HG02798 (cell line): ENCODE measurements at regions not wholly inside any gene's neighbourhood (a gene's known extent, or its start where the extent isn't known, plus 50 kb on each side); places are given as distances from the start of the nearest gene placed in this dataset.
"Not testable (repeated sequence)": the region's sequence is repeated elsewhere in the genome, so short reads cannot be mapped to it uniquely, and the experiment has no call there.

Source experiments
- ATAC-seq: cut with Tn5 transposase; IDR thresholded peaks from one replicate; pipeline ENCODE4 v1.9.1; 2021; ENCODE audit warnings: mild to moderate bottlenecking; ENCODE audit not compliant: unreplicated experiment, poor library complexity

DNA sequence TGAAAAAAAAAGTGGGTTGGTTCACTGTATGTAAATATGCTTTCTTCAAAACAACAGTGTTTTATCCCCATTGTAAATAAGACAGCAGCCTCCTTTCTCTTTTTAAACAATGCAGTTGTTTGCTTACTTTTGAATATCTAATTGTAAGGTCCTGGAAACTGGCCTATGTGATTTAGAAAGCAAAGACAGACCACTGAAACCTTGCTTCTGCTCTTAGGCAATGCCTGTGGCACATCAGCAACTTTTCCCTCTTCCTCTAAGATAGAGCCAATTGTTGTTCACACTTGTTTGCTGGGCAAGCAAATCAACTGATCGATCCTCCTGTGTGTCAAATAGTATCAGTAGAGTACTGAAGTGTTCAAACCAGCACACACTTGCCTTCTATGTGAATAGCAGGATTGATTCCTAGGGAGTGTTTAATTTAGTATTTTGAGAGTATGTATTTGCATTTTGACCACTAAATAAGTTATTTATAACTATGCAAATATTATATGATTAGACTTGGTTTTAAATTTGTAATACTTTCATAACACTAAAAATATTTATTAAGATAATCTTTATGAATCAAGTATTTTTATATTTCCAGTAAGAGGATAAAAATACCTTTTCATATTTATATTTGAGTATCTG, 55.4 kb upstream of the GRPR start:
- ATAC-seq = peak; percentile 73

DNA sequence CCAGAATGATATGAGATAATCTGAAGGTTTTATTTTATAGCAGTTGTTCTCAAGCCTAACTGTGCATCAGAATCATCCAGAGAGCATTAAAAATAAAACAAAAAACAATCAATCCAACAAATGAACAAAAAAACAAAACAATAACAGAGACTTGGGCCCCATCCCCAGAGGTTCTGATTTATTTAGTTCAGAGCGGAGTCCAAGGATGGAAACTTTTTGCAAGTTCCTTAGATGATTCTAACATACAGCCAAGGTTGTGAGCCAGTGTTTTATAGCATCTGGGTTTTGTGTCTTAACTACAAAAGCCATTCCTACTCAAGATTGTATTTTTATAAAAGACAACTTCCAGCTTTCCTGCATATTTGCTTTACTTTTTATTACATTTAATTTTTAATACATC, 59.4 kb upstream of the GRPR start:
- ATAC-seq = no peak

DNA sequence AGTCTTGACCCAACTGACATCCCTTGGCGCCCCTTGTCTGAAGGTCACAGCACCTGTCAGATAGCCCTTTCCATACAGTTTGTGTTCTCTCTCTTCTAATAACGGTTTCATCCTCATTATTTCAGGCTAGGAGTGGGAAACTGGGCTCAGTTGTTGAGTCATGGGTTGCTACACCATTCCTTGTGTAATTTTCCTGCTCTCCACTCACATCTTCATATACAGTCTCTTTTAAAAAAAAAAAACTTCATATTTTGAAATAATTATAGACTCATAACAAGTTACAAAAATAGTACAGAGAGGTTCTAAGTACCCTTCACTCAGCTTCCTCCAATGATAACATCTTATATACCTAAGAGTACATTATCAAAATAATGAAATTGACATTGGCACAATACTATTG, 60.2 kb upstream of the GRPR start:
- ATAC-seq = no peak

DNA sequence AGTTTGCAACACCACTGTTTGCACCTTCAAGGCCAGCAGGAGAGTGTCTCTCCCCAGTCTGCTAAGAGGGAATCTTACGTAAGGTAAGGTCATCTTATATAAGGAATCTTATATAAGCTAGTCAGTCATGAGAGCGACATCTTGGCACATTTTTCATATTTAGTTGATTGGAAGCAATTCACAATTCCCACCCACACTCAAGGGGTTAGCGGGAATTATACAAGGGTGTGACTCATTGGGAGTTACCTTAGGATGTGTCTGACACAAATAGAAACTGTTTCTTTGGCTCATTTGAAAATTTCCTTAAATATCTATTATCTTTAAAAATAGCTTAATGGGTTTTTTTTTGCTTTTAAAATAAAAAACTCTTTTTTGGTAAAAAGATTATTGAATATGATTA, 62.1 kb upstream of the GRPR start:
- no peak for ATAC-seq

DNA sequence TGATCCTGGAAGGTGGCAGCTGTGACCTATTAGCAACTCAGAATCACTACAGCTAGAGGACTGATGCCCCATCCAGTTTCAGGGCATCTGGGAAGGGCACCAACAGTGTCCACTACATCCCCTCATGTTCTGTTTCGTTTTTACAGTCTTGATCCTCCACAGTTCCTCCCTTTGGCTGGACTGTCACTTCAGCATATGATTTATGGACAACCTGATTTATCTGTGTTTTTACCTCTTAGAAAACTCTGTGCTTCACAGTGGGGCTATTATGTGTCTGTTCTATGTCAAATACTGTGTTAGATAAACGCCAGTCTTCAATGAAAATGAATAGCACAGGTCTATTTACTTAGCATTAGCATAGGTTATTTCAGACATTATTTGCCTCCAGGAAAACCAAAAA, 63.1 kb upstream of the GRPR start:
- ATAC-seq = no peak

DNA sequence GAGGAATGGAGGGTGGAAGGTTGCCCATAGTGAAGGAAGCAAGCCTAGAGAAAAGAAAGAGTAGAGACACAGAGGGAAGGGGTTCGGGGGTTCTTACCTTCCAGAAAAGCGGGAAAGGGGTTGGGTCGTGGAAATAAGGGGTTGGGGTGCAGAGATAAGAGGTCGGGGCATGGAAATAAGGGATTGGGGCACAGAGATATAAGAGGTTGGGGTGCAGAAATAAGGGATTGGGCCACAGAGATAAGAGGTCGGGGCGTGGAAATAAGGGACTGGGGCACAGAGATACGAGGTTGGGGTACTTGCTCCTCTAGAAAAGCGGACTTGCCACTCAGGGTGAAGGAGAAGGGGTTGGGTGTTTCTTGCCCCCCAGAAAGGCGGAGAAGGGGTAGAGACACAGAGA, 74.2 kb upstream of the GRPR start:
- not testable (repeated sequence) for ATAC-seq

DNA sequence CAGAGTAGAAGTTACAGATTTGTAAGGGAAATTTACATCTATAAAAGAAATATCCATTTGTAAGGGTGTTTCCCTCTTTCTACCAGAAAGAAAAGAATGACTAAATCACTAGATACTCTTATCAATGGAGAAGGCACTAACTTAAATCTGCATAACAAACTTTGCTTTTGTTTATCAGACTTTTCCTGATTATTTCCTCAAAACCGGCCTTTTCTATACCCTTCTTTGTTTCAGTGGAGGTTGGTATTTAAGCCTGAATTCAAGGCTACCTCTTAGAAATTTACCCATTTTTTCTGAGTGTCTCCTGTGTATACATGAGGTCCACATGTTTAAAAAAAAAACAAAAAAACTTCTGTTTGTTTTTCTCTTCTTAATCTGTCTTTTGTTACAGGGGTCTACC, 80.4 kb upstream of the GRPR start:
- ATAC-seq = no peak

DNA sequence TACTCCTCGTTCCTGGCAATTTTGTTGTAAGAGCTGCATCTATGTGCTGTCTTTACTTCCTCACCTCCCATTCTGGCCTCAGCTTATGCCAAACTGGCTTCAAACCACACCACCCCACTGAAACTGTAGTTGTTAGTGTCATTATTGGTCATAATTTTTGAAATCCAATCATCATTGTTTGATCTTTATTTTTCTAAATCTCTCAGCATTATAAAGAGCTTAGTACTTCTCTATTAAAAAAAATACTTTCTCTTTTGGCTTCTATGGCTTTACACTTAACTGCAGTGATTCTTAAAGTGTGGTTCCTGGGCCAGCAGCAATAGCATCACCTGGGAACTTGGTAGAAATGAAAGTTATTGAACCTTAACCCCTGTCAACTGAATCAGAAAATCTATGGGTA, 83.5 kb upstream of the GRPR start:
- ATAC-seq = no peak

DNA sequence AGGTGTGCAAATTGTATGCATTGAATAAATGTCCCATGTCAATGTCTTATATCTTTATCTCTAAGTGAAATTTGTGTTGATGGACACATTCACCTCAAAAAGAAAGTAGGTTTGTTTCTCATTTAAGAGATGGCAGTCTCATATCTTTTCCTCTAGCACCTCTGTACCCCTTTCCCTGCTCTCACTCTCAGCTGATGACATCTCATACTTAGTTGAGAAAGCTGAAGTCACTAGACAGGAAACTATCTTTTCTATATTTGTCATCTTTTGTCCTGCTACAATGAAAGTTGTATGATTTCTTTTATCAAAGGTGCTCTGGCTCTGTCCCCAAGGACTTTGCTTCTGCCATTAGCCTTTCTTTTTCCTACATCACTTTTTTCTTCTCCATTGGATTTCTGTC, 84.0 kb upstream of the GRPR start:
- no peak for ATAC-seq

DNA sequence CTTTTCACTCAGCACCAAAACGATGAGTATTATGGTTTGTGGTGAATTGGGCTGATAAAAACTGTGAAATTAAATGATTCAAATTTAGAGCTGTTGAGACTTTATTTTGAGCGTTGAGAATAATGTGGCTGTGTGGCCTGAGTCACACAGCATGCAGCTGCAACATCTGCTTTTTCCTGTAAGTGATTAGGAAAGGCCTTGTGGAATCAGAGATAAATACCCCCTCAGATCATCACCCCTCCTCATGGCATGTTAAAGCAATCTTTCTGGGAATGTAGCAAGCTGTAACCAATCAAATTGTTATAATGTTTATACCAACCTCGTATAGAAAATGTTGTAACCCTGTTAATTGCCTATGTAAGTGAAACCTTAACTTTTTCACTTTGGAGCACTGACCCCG, 90.0 kb upstream of the GRPR start:
- no peak for ATAC-seq

DNA sequence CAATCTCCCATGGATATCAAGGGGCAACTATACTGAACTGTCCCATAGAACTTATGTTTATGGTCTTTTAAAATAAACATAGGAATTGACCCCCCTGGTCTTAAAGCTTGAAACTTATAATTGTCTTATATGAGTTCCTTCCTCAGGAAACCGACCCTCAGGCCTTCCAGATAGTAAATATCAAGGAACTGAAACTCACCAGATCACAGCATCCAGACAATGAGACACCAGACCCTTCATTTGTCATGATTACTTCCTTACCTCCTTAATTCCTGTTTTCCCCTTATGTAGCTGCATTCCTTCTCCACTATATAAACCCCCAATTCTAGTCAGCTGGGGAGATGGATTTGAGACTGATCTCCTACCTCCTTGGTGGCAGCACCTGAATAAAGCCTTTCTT, 94.8 kb upstream of the GRPR start:
- ATAC-seq = no peak

DNA sequence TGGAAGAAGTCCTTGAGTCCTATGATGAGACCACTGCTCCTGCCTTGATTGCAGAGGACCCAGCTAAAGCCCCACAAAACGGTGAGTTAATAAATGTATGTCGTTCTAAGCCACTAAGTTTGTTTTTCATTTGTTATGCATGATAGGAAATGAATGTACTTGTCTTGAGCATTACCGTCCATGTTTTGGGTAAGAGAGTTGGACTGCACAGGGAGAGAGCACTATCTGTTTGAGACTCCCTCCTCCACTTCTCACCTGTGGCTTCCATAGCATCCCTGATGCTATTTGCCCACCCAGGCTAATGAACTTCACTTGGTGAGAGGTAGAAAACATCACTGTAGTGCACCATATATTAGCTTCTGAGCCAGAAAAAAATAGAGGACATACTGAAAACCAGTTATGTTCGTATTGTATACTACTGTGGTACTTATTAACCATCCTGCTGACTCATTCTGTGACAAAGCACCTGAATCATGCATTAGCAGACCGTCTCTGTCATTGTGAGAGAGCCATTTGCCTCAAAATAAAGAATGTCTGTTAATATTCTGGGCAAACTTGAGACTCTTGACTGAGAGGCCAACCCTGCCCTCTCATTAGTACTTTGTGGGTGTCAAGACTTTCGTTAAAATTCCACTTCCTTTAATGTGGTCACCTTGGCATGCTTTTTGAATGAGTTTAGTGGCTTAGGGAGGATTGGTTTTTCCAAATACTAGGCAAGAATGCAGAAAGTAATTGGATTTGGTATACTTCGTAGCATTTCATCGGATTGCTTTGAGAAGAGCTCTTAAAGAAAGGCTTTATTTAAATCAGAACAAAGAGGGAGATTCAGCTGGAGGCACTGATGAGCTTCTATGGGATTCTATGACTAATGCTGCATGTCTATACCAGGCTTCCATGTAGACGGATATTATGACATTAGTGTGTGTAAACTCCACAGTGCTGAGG, 99.3 kb upstream of the GRPR start:
- peak; percentile 96 for ATAC-seq

DNA sequence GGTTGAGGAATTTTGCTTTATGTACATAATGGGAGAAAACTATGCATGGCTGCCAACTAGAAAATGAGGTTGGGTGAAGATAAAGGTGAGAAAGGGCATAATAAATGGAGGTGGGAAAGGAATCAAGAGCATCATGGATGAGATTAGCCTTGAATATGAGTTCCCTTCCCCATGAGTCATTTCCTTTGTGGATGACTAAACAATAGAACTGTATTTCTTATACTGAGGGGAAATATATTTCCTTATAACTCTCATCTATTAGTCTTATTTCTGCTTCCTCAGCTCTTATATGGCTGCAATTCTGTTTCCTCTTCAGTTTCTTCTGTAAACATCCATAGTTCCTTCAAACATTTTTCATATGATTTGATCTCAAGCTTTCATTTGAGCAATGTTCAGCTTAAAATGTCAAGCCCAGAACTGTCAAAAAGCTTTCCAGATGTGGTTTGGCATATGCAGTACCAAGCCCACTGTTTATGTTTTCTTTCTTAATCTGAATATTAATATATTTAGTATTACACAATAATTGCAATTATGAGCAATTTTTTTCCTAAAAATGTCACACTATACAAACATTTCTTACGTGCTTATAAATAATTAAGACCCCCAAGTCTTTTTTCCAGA, 100.7 kb upstream of the GRPR start:
- no peak for ATAC-seq

DNA sequence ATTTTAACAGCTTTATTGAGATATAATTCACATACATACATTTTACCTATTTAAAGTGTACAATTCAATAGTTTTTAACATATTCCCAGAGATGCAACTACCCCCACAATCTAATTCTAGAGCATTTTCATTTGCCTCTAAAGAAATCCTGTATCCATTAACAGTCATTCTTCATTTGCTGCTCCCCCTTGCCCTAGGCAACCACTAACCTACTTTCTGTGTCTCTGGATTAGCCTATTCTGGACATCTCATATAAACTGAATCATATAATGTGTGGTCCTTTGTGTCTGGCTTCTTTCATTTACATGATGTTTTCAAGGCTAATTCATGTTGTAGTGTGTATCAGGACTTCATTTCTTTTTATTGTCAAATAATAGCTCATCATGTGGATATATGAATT, 105.1 kb upstream of the GRPR start:
- no peak for ATAC-seq

DNA sequence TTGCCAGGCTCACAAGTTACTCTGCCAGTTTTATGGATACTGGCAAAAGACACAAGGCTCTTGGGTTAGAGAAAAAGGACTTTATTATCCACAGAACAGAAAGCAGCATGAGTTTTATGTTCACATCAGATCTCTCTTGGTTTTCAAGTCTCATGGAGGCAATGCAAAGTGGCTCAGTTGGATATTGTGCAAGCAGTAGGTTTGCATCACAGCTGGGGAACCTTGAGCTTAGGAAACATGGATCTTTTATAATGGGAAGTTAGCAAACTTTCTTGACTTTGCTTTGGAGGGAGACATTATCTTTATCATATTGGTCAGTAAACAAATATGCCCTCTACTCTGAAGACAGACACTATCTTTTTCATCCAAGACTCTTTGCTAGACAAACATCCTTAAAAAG, 109.2 kb upstream of the GRPR start:
- ATAC-seq = no peak

DNA sequence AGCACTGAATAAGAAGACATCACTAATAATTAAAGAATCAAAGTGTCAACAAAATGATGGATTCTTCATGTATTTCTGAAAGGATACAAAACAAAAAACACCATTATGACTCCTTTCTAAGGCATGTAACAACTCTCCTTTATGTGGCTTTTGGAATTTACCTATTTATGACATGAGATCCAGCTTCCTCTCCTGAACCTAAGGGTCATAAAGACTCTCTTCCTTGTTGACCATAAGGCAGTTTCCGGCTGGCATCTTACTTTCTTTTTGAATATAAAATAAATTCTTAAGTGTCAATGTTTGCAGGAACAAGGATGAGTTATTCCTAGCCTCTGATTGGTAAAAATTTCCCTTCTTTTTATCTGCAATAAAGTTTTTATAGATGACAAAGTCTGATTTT, 111.1 kb upstream of the GRPR start:
- no peak for ATAC-seq

DNA sequence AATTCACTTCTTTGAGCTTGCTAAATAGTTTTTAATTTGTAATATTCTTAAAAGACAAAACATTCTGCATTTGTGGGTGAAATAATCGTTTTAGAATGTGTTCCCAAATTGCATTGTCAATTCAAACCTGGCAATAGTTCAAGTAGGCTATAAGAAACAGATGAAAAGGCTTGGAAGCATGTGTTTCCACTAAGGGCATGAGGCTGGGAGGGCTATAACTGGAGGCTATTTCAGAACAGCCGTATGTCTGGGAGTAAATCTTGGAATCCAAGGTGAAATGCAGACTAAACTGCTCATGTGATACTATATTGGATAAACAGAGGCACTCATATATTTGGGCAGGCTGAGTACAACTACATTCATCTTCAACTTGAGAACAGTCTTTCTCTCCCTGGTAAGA, 117.4 kb upstream of the GRPR start:
- no peak for ATAC-seq

DNA sequence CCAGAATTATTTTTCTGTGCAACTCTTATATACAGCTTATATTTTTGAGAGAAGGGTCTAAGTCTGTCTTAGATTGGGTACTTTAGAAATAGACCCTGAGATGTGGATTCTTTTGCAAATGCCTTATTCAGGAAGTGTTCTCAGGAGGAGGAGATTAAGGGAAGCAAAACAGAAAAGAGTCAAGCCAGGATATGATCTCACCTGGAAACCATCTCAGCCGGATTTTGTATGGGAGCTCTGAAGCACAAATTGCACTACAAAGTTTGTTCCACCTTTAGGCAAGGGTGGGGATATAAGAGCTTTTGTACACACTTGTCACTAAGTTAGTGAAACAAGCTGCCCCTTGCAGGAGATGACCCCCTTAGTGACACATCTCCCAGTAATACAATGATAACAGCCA, 121.2 kb upstream of the GRPR start:
- no peak for ATAC-seq

DNA sequence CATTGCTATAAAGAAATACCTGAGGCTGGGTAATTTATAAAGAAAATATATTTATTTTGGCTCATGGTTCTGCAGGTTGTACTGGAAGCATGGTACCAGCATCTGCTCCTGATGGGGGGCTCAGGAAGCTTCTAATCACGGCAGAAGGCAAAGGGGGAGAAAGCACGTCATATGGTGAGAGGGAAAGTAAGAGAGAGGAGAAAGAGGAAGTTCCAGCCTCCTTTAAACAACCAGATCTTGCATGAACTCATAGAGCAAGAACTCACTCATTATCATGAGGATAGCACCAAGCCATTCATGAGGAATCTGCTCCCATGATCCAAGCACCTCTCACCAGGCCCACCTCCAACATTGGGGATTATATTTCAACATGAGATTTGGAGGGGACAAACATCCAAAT, 125.0 kb upstream of the GRPR start:
- ATAC-seq = no peak

DNA sequence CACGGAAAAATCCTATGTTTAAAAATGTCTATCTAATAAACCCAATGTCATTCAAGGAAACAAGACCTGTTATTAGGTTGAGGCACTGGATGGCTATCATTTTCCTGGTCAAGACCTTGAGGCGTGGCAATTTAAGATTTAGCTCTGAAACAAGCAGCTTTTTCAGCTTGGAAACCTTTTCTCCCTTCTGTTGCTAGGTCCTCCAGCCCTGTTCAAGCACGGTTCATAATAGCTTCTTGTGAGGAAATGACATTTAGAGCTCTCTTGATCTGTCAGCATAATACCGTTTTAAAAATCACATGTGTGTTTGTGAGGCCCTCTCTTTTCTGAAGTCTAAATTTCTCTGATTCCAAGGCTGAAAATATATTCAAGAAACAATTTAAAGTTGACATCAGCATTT, 133.6 kb upstream of the GRPR start:
- ATAC-seq = no peak
